GM12878 (cell line): ENCODE measurements at regions not wholly inside any gene's neighbourhood (a gene's known extent, or its start where the extent isn't known, plus 50 kb on each side); places are given as distances from the start of the nearest gene placed in this dataset.
A peak's percentile ranks its signal among the peaks of the same experiment; 100 is the strongest.

ENCODE experiments used
- CREB1 ChIP-seq: IDR thresholded peaks from 2 replicates; pipeline ENCODE4 v1.6.1; 2012; ENCODE audit warnings: low read depth, mild to moderate bottlenecking, inconsistent platforms
- HDGF ChIP-seq: fragments of 450-650 bp; IDR thresholded peaks from 2 replicates; pipeline ENCODE4 v1.6.1; 2016; ENCODE audit warnings: antibody characterized with exemption
- JUNB ChIP-seq: IDR thresholded peaks from 2 replicates; pipeline ENCODE4 v1.6.1; 2016; ENCODE audit warnings: antibody characterized with exemption, mild to moderate bottlenecking
- NFIC ChIP-seq: IDR thresholded peaks from 2 replicates; pipeline ENCODE4 v1.6.1; 2012; ENCODE audit warnings: low read depth, mild to moderate bottlenecking, inconsistent platforms, low read length, moderate library complexity
- NFYB ChIP-seq: IDR thresholded peaks from 2 replicates; pipeline ENCODE4 v1.6.1; 2011; ENCODE audit warnings: low read depth, mild to moderate bottlenecking, low read length, improper control_type of control experiment, moderate library complexity; ENCODE audit not compliant: insufficient read depth
- NR2F1 ChIP-seq: fragments of 450-650 bp; conservative IDR thresholded peaks from 2 replicates; pipeline ENCODE4 v1.6.1; 2017; ENCODE audit warnings: mild to moderate bottlenecking
- POLR2A ChIP-seq: IDR thresholded peaks from 2 replicates; pipeline ENCODE4 v1.6.1; 2011; ENCODE audit warnings: low read depth, mild to moderate bottlenecking, low read length
- RAD21 ChIP-seq: IDR thresholded peaks from 2 replicates; pipeline ENCODE4 v1.6.1; 2011; ENCODE audit warnings: mild to moderate bottlenecking, low read depth, low read length, moderate library complexity; ENCODE audit not compliant: insufficient read depth
- RFX5 ChIP-seq: IDR thresholded peaks from 2 replicates; pipeline ENCODE4 v1.6.1; 2011; ENCODE audit warnings: low read depth, low read length, improper control_type of control experiment
- TF ChIP-seq, protein P1 (sequence below): IDR thresholded peaks from 2 replicates; pipeline ENCODE4 v1.6.1; 2012; ENCODE audit warnings: mild to moderate bottlenecking, low read depth, low read length
- TF ChIP-seq, protein P2 (sequence below): fragments of 450-650 bp; IDR thresholded peaks from 2 replicates; pipeline ENCODE4 v1.6.1; 2016; ENCODE audit warnings: mild to moderate bottlenecking
- TF ChIP-seq, protein P3 (sequence below), 3 experiments: IDR thresholded peaks in 2 of 3; conservative IDR thresholded peaks in 1 of 3; 2 replicates each; pipeline ENCODE4 v1.5.1; 2011; ENCODE audit warnings: low read depth in 3 of 3, low read length in 3 of 3, mild to moderate bottlenecking in 3 of 3, control low read depth in 2 of 3, moderate library complexity in 2 of 3, inconsistent platforms in 1 of 3, mixed read lengths in 1 of 3; ENCODE audit not compliant: control insufficient read depth in 2 of 3, insufficient read depth in 1 of 3; ENCODE audit errors: extremely low read depth in 1 of 3
- TF ChIP-seq, protein P4 (sequence below): fragments of 450-650 bp; IDR thresholded peaks from 2 replicates; pipeline ENCODE4 v1.6.1; 2017; ENCODE audit warnings: mild to moderate bottlenecking, low read depth, inconsistent platforms; ENCODE audit not compliant: poor library complexity, severe bottlenecking

DNA sequence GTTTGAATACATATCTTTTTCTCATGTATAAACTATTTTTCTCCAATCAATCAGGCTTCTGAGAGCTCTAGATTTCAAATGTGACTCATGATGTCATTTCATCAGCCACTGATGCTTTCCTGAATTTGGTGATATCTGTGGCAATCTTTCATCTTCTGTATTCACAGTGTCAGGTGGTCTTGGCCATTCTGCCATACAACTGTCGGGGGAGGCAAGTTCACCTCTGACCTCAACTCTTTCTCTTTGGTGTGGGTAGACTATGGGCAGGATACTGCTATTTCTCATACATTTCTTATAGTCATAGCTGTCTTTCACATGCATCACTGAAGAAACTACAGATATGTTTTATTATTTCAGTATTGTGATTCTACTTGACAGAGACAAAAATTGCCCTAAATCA is 414.1 kb upstream of the MEF2C start:
- TF ChIP-seq, protein P1, sequence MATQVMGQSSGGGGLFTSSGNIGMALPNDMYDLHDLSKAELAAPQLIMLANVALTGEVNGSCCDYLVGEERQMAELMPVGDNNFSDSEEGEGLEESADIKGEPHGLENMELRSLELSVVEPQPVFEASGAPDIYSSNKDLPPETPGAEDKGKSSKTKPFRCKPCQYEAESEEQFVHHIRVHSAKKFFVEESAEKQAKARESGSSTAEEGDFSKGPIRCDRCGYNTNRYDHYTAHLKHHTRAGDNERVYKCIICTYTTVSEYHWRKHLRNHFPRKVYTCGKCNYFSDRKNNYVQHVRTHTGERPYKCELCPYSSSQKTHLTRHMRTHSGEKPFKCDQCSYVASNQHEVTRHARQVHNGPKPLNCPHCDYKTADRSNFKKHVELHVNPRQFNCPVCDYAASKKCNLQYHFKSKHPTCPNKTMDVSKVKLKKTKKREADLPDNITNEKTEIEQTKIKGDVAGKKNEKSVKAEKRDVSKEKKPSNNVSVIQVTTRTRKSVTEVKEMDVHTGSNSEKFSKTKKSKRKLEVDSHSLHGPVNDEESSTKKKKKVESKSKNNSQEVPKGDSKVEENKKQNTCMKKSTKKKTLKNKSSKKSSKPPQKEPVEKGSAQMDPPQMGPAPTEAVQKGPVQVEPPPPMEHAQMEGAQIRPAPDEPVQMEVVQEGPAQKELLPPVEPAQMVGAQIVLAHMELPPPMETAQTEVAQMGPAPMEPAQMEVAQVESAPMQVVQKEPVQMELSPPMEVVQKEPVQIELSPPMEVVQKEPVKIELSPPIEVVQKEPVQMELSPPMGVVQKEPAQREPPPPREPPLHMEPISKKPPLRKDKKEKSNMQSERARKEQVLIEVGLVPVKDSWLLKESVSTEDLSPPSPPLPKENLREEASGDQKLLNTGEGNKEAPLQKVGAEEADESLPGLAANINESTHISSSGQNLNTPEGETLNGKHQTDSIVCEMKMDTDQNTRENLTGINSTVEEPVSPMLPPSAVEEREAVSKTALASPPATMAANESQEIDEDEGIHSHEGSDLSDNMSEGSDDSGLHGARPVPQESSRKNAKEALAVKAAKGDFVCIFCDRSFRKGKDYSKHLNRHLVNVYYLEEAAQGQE = no peak
- TF ChIP-seq, protein P2, sequence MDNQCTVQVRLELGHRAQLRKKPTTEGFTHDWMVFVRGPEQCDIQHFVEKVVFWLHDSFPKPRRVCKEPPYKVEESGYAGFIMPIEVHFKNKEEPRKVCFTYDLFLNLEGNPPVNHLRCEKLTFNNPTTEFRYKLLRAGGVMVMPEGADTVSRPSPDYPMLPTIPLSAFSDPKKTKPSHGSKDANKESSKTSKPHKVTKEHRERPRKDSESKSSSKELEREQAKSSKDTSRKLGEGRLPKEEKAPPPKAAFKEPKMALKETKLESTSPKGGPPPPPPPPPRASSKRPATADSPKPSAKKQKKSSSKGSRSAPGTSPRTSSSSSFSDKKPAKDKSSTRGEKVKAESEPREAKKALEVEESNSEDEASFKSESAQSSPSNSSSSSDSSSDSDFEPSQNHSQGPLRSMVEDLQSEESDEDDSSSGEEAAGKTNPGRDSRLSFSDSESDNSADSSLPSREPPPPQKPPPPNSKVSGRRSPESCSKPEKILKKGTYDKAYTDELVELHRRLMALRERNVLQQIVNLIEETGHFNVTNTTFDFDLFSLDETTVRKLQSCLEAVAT = no peak
- TF ChIP-seq, protein P3, sequence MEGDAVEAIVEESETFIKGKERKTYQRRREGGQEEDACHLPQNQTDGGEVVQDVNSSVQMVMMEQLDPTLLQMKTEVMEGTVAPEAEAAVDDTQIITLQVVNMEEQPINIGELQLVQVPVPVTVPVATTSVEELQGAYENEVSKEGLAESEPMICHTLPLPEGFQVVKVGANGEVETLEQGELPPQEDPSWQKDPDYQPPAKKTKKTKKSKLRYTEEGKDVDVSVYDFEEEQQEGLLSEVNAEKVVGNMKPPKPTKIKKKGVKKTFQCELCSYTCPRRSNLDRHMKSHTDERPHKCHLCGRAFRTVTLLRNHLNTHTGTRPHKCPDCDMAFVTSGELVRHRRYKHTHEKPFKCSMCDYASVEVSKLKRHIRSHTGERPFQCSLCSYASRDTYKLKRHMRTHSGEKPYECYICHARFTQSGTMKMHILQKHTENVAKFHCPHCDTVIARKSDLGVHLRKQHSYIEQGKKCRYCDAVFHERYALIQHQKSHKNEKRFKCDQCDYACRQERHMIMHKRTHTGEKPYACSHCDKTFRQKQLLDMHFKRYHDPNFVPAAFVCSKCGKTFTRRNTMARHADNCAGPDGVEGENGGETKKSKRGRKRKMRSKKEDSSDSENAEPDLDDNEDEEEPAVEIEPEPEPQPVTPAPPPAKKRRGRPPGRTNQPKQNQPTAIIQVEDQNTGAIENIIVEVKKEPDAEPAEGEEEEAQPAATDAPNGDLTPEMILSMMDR (IDR thresholded peaks at IDR 0.05 in 2 of 3, conservative IDR thresholded peaks at IDR 0.05 in 1 of 3; ENCODE audit: control insufficient read depth in 2 of 3, extremely low read depth in 1 of 3, insufficient read depth in 1 of 3, low read depth in 3 of 3, low read length in 3 of 3) = no peak
- TF ChIP-seq RFX5 (no peak), NFYB (no peak), CREB1 (peak; percentile 76; the same call in 1 of the 2 replicates), NFIC (peak; percentile 90), JUNB (peak; percentile 91), POLR2A (no peak), HDGF (no peak), NR2F1 (peak; percentile 81), RAD21 (peak; percentile 18; the same call in 1 of the 2 replicates)
- TF ChIP-seq, protein P4, sequence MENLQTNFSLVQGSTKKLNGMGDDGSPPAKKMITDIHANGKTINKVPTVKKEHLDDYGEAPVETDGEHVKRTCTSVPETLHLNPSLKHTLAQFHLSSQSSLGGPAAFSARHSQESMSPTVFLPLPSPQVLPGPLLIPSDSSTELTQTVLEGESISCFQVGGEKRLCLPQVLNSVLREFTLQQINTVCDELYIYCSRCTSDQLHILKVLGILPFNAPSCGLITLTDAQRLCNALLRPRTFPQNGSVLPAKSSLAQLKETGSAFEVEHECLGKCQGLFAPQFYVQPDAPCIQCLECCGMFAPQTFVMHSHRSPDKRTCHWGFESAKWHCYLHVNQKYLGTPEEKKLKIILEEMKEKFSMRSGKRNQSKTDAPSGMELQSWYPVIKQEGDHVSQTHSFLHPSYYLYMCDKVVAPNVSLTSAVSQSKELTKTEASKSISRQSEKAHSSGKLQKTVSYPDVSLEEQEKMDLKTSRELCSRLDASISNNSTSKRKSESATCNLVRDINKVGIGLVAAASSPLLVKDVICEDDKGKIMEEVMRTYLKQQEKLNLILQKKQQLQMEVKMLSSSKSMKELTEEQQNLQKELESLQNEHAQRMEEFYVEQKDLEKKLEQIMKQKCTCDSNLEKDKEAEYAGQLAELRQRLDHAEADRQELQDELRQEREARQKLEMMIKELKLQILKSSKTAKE = no peak
